ENCODE measurements at regions not wholly inside any gene's neighbourhood (a gene's known extent, or its start where the extent isn't known, plus 50 kb on each side); places are given as distances from the start of the nearest gene placed in this dataset.

DNA sequence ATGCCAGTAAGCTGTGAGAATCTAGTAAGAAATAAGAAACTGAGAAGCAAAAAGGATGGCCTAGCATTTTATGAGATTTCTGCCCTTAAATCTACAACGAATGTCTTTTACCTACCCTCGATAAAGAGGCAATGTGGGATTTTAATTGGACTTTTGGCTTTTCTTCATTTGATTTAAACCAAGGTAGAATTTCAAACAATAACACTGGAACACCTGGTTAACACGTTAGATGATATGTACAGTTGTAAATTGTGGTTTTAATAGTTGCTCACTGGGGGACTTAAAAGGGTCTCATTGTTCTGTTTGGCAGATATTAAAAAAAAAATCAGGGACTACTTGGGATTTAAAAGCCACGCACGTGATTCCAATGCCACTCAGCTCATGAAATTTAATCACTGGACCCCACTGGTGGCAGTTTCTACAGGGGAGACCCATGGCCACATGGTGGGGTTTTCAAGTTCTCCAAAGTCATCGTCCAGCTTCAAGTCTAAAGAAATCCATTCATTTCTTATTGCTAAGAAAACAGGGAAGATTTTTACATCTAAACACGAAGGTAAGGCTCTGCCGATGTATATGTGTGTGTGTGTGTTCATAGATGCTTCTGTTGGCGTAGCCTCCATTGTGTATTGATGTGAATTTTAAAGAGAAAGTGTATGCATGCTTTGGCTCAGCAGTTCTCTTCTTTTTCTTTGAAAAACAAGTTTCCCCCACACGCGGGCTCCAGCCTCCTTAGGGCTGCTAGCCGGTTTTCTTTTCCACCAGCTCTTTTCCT is 588.6 kb upstream of the MKI67 start:
- TF ChIP-seq EZH2 (IDR thresholded peaks at IDR 0.05; ENCODE audit: borderline replicate concordance, low read depth, low read length, severe bottlenecking): no peak
- TF ChIP-seq POLR2AphosphoS5 (IDR thresholded peaks at IDR 0.05; ENCODE audit: insufficient read depth, low read depth, low read length): no peak
- no peak for TF ChIP-seq JUN (IDR thresholded peaks at IDR 0.05; ENCODE audit: borderline replicate concordance, insufficient read depth, insufficient read length, low read depth)
- no peak for TF ChIP-seq MAX (IDR thresholded peaks at IDR 0.05; ENCODE audit: insufficient read depth, insufficient read length)
- TF ChIP-seq FOS (IDR thresholded peaks at IDR 0.05; ENCODE audit: borderline replicate concordance, insufficient read depth, low read length): no peak
- no peak for TF ChIP-seq MYC (IDR thresholded peaks at IDR 0.05; ENCODE audit: low read depth, low read length)
- TF ChIP-seq GATA2 (IDR thresholded peaks at IDR 0.05; ENCODE audit: insufficient read depth, insufficient read length, low read depth, low read length): no peak
- TF ChIP-seq CTCF (IDR thresholded peaks at IDR 0.05; ENCODE audit: extremely low read depth in 1 of 2, insufficient read depth in 1 of 2, low read depth in 1 of 2, low read length in 2 of 2): no peak
- TF ChIP-seq POLR2A (IDR thresholded peaks at IDR 0.05; ENCODE audit: low read depth, low read length): no peak
- no peak overlapping the region for H3K4me2 ChIP-seq (ENCODE audit: insufficient read depth, low read length)
- no peaks in the 10 kb centered on the region for H3K36me3 ChIP-seq (ENCODE audit: control insufficient read depth in 2 of 2, extremely low read depth in 1 of 2, insufficient read depth in 2 of 2, low read length in 2 of 2)
- intact Hi-C loops (cut with micrococcal nuclease): no loop called here
- FAIRE-seq: no peak
- no peak overlapping the region for H3K9ac ChIP-seq (replicated peaks; ENCODE audit: extremely low read depth, insufficient read depth, low read length)
- H3K9me1 ChIP-seq (replicated peaks; ENCODE audit: control insufficient read depth, extremely low read depth, insufficient read depth, low read length): no peaks in the 10 kb centered on the region
- no peak overlapping the region for H2AFZ ChIP-seq (ENCODE audit: low read depth, low read length)
- no peaks in the 10 kb centered on the region for H4K20me1 ChIP-seq (replicated peaks; ENCODE audit: control insufficient read depth, extremely low read depth, insufficient read depth, low read length)
- H3K79me2 ChIP-seq (ENCODE audit: control insufficient read depth, insufficient read depth, low read length): no peaks in the 10 kb centered on the region
- no peak overlapping the region for H3K4me3 ChIP-seq (replicated peaks in 1 of 3; ENCODE audit: insufficient read depth in 1 of 3, low read depth in 1 of 3, low read length in 3 of 3)
- dilution Hi-C loops (cut with MboI; ENCODE audit: extremely low pct_ligation_motif_present, low sequenced_read_pairs): no loop called here
- no peaks in the 10 kb centered on the region for H3K4me1 ChIP-seq (ENCODE audit: control insufficient read depth, extremely low read depth, insufficient read depth, low read length)
- ChIA-PET CTCF (no interaction called here), POLR2A (no interaction called here)
- BruUV-seq (replicated peaks): no TSS peak
- DNase-seq (ENCODE audit: low read depth, low spot score): no peak
- H3K27me3 ChIP-seq (ENCODE audit: control insufficient read depth in 2 of 2, insufficient read depth in 2 of 2, low read length in 2 of 2): no peaks in the 10 kb centered on the region
- H3K27ac ChIP-seq (ENCODE audit: insufficient read depth, low read depth, low read length): no peak overlapping the region
- no peaks in the 10 kb centered on the region for H3K9me3 ChIP-seq (replicated peaks; ENCODE audit: control insufficient read depth, insufficient read depth, low read length)
